Lung (tissue), 11 donors: ENCODE measurements at regions not wholly inside any gene's neighbourhood (a gene's known extent, or its start where the extent isn't known, plus 50 kb on each side); places are given as distances from the start of the nearest gene placed in this dataset.

ENCODE experiments used
- ATAC-seq: fragments of 200-7000 bp; cut with Tn5 transposase; one replicate; pipeline ENCODE4 v1.9.1; 2020; ENCODE audit warnings: moderate number of reproducible peaks; ENCODE audit not compliant: insufficient read depth, low FRiP score
- DNase-seq, 3 donors: peaks; one replicate each; pipeline ENCODE4 v3.0.0-alpha.2; 2013 to 2017
- H3K27ac ChIP-seq, 2 donors: one replicate each; pipeline ENCODE4 v1.5.1; 2013; ENCODE audit warnings: mild to moderate bottlenecking in 2 of 2, moderate library complexity in 2 of 2, control low read depth in 1 of 2, inconsistent platforms in 1 of 2, low read depth in 1 of 2, low read length in 1 of 2
- H3K27me3 ChIP-seq, 3 donors: one replicate each; pipeline ENCODE4 v1.5.1; 2013; ENCODE audit warnings: low read length in 2 of 3; ENCODE audit not compliant: control insufficient read depth in 3 of 3, insufficient read depth in 3 of 3
- H3K36me3 ChIP-seq, 4 donors: one replicate each; pipeline ENCODE4 v1.5.1; 2013; ENCODE audit warnings: low read length in 4 of 4, mild to moderate bottlenecking in 1 of 4, moderate library complexity in 1 of 4; ENCODE audit not compliant: control insufficient read depth in 4 of 4, insufficient read depth in 4 of 4
- H3K4me1 ChIP-seq, 5 donors: one replicate each; pipeline ENCODE4 v1.5.1; 2013; ENCODE audit warnings: low read length in 5 of 5, mild to moderate bottlenecking in 2 of 5, moderate library complexity in 1 of 5; ENCODE audit not compliant: control insufficient read depth in 5 of 5, insufficient read depth in 5 of 5
- H3K4me3 ChIP-seq: one replicate; pipeline ENCODE4 v1.5.1; 2013; ENCODE audit warnings: mild to moderate bottlenecking, control low read depth, moderate library complexity
- H3K9ac ChIP-seq, 2 donors: one replicate each; pipeline ENCODE4 v1.5.1; 2013; ENCODE audit warnings: low read length in 2 of 2, control low read depth in 1 of 2; ENCODE audit not compliant: insufficient read depth in 1 of 2
- H3K9me3 ChIP-seq, 4 donors: one replicate each; pipeline ENCODE4 v1.5.1; 2013; ENCODE audit warnings: low read length in 3 of 4, mild to moderate bottlenecking in 1 of 4, moderate library complexity in 1 of 4; ENCODE audit not compliant: control insufficient read depth in 4 of 4, insufficient read depth in 3 of 4
- WGBS, 2 donors: extraction: QIAGEN DNeasy Blood & Tissue Kit; methylation state at CpG; one replicate each; pipeline ENCODE4 v1.1.7; 2013; 5-methylcytosine and 5-hydroxymethylcytosine counted together
- TF ChIP-seq, protein P1 (sequence below): IDR thresholded peaks from 2 replicates; pipeline ENCODE4 v1.5.1; 2012; ENCODE audit warnings: mild to moderate bottlenecking; ENCODE audit errors: control extremely low read depth, extremely low read depth
- donor health status: control.
- donor health status: control.
- donor health status: Bipolar disorder and iron deficiency.
- donor health status: healthy.
- donor health status: DM: yes; HTN: yes; CAD: no.

GRCh38 chr2:144032566-144032965 lies 487.4 kb downstream of the ZEB2 start:
- Histone ChIP-seq H3K4me1 (peaks cover 0 to 4% (median 1%) of the 10 kb centered on the region in 5 donors), H3K4me3 (no peak overlapping the region), H3K27ac (no peak overlapping the region), H3K27me3 (no peaks in the 10 kb centered on the region), H3K9ac (no peak overlapping the region), H3K36me3 (no peaks in the 10 kb centered on the region), H3K9me3 (no peaks in the 10 kb centered on the region)
- TF ChIP-seq, protein P1, sequence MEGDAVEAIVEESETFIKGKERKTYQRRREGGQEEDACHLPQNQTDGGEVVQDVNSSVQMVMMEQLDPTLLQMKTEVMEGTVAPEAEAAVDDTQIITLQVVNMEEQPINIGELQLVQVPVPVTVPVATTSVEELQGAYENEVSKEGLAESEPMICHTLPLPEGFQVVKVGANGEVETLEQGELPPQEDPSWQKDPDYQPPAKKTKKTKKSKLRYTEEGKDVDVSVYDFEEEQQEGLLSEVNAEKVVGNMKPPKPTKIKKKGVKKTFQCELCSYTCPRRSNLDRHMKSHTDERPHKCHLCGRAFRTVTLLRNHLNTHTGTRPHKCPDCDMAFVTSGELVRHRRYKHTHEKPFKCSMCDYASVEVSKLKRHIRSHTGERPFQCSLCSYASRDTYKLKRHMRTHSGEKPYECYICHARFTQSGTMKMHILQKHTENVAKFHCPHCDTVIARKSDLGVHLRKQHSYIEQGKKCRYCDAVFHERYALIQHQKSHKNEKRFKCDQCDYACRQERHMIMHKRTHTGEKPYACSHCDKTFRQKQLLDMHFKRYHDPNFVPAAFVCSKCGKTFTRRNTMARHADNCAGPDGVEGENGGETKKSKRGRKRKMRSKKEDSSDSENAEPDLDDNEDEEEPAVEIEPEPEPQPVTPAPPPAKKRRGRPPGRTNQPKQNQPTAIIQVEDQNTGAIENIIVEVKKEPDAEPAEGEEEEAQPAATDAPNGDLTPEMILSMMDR, result no peak
- ATAC-seq (no peak), DNase-seq (no peak)

DNA sequence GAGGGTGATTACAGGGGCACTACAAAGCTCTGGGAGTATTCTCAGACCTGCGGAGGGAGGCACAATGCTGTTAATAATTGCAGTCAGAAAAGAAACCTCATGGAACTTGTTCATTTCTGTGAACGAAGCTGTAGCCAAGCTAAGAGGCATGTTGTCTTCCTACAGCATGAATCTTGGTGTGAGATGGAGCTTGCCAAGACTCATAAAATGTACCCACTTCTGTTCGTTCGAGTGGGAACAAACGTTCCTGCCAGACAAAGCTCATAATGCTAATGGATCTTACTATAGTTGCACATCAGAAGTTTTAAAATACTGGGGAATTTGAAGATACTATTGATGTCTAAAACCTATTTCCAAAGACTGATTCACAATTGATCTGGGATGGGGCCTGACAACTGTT lies 489.1 kb downstream of the ZEB2 start:
- WGBS, 2 donors, result 68 to 80% methylated on average over 5 of the region's 5 CpGs

GRCh38 chr2:144027593-144027992 lies 492.3 kb downstream of the ZEB2 start:
- Histone ChIP-seq H3K9me3 (no peaks in the 10 kb centered on the region), H3K4me1 (peaks cover 0 to 16% (median 7%) of the 10 kb centered on the region in 5 donors), H3K27me3 (no peaks in the 10 kb centered on the region), H3K4me3 (no peak overlapping the region), H3K27ac (no peak overlapping the region), H3K36me3 (no peaks in the 10 kb centered on the region), H3K9ac (no peak overlapping the region)
- WGBS, 2 donors, result 88 to 91% methylated on average over 4 of the region's 4 CpGs
- no peak for ATAC-seq
- DNase-seq, result no peak
- TF ChIP-seq, protein P1, result no peak

More for the DNA sequence above, 489.1 kb downstream of the ZEB2 start:
- peaks cover 0 to 16% (median 7%) of the 10 kb centered on the region in 5 donors for H3K4me1 ChIP-seq
- no peaks in the 10 kb centered on the region for H3K36me3 ChIP-seq
- ATAC-seq (no peak), DNase-seq (no peak)
- H3K4me3 ChIP-seq, result no peak overlapping the region
- TF ChIP-seq, protein P1, result no peak
- H3K9ac ChIP-seq, result no peak overlapping the region
- H3K27ac ChIP-seq, result no peak overlapping the region
- no peaks in the 10 kb centered on the region for H3K9me3 ChIP-seq
- H3K27me3 ChIP-seq, result no peaks in the 10 kb centered on the region

DNA sequence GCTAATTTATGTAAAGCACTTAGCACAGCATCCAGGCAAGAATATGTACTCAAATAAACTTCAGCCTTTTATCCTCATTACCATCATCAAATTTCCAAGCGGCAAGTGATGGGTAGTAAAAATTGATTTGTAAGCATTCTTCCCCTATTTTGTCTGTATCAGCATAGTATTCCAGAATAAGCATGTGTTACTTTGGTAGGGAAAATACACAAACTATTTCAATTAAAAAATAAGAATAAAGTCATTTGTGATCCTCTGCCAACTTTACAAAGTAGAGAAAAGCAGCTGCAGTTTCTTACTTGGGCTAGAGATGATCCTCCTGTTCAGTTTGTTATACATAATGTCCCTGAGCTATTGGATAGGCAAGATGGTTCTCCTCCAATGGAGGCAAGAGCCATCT lies 493.2 kb downstream of the ZEB2 start:
- Histone ChIP-seq H3K27ac (no peak overlapping the region), H3K36me3 (peaks cover 0 to 2% (median 0%) of the 10 kb centered on the region in 4 donors), H3K4me3 (no peak overlapping the region), H3K9ac (peak overlapping the region in 1 of 2 donors; percentile 6), H3K9me3 (no peaks in the 10 kb centered on the region), H3K27me3 (no peaks in the 10 kb centered on the region), H3K4me1 (peaks cover 0 to 16% (median 7%) of the 10 kb centered on the region in 5 donors)
- WGBS, 2 donors, result 88 to 91% methylated on average over 1 of the region's 1 CpG
- TF ChIP-seq, protein P1, result no peak
- DNase-seq, result peak in 2 of 3 donors; percentile 63 to 73
- no peak for ATAC-seq
